ENCODE measurements at regions not wholly inside any gene's neighbourhood (a gene's known extent, or its start where the extent isn't known, plus 50 kb on each side); places are given as distances from the start of the nearest gene placed in this dataset.

GRCh38 chr2:104438481-104438880 lies 415.4 kb upstream of the POU3F3 start:
- Mint-ChIP-seq H3K36me3 (ENCODE audit: low read depth) (no peaks in the 10 kb centered on the region), H3K27me3 (ENCODE audit: low read depth, poor library complexity) (peaks cover 3% of the 10 kb centered on the region), H3K4me1 (peaks cover 15% of the 10 kb centered on the region), H3K9me3 (no peaks in the 10 kb centered on the region), H3K27ac (no peak overlapping the region), H3K4me3 (no peak overlapping the region)
- DNase-seq = no peak
- TF ChIP-seq, protein P1, sequence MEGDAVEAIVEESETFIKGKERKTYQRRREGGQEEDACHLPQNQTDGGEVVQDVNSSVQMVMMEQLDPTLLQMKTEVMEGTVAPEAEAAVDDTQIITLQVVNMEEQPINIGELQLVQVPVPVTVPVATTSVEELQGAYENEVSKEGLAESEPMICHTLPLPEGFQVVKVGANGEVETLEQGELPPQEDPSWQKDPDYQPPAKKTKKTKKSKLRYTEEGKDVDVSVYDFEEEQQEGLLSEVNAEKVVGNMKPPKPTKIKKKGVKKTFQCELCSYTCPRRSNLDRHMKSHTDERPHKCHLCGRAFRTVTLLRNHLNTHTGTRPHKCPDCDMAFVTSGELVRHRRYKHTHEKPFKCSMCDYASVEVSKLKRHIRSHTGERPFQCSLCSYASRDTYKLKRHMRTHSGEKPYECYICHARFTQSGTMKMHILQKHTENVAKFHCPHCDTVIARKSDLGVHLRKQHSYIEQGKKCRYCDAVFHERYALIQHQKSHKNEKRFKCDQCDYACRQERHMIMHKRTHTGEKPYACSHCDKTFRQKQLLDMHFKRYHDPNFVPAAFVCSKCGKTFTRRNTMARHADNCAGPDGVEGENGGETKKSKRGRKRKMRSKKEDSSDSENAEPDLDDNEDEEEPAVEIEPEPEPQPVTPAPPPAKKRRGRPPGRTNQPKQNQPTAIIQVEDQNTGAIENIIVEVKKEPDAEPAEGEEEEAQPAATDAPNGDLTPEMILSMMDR (IDR thresholded peaks at IDR 0.05) = no peak

DNA sequence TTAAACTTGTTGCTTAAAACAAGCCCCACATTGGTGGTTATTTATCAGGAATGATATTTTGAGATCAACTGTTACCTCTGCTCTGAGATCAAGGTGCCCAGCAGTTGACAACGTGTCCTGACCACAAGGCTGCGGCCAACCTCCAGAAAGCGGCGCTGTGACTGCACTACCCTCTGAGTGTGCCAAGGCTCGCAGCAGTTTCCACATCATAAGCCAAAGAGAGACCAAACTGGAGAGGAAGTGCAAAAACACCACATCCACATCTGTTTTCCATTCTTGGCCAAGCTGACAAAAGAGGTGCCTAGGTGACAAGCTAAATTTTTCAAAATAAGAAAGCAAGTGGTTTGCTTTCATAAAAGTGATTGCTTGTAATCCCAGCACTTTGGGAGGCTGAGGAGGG lies 410.8 kb upstream of the POU3F3 start:
- TF ChIP-seq, protein P1 (IDR thresholded peaks at IDR 0.05) = no peak
- Mint-ChIP-seq H3K9me3 (peaks cover 3% of the 10 kb centered on the region), H3K36me3 (ENCODE audit: low read depth) (no peaks in the 10 kb centered on the region), H3K27ac (no peak overlapping the region), H3K4me3 (no peak overlapping the region), H3K27me3 (ENCODE audit: low read depth, poor library complexity) (peaks cover 6% of the 10 kb centered on the region), H3K4me1 (peaks cover 7% of the 10 kb centered on the region)
- DNase-seq = no peak

- Mint-ChIP-seq H3K4me3 (no peak overlapping the region), H3K9me3 (peaks cover 3% of the 10 kb centered on the region), H3K27me3 (ENCODE audit: low read depth, poor library complexity) (peaks cover 3% of the 10 kb centered on the region), H3K36me3 (ENCODE audit: low read depth) (no peaks in the 10 kb centered on the region), H3K4me1 (peaks cover 12% of the 10 kb centered on the region), H3K27ac (peak overlapping the region; percentile 29)
- DNase-seq = no peak
- TF ChIP-seq, protein P1 (IDR thresholded peaks at IDR 0.05) = no peak
Measured at GRCh38 chr2:104444392-104444791, 409.5 kb upstream of the POU3F3 start.

DNA sequence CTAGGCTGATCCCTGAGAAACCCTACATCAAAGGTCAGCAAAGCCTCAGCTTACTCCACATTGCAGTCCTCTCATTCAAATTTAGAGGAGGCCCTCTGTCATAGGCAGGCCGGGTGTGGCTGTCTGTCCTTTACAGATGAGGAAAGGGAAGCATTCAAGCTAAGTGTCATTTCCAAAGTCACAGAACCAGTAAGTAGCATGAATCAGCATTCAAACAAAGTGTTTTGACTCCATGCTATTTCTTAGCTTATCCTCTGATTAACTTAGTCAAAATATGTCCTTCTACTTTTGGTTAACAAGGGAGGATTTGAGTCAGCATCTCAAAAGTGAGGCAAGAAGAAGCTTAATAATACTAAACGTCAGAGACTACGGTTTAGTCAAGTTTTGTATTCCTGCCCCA lies 409.0 kb upstream of the POU3F3 start:
- Mint-ChIP-seq H3K36me3 (ENCODE audit: low read depth) (no peaks in the 10 kb centered on the region), H3K4me3 (no peak overlapping the region), H3K27me3 (ENCODE audit: low read depth, poor library complexity) (peaks cover 3% of the 10 kb centered on the region), H3K4me1 (peaks cover 12% of the 10 kb centered on the region), H3K27ac (no peak overlapping the region), H3K9me3 (peaks cover 3% of the 10 kb centered on the region)
- DNase-seq = no peak
- TF ChIP-seq, protein P1 (IDR thresholded peaks at IDR 0.05) = no peak

- Mint-ChIP-seq H3K27me3 (ENCODE audit: low read depth, poor library complexity) (peaks cover 6% of the 10 kb centered on the region), H3K9me3 (peaks cover 8% of the 10 kb centered on the region), H3K4me1 (peaks cover 23% of the 10 kb centered on the region), H3K27ac (no peak overlapping the region), H3K4me3 (no peak overlapping the region), H3K36me3 (ENCODE audit: low read depth) (no peaks in the 10 kb centered on the region)
- DNase-seq = no peak
- TF ChIP-seq, protein P1 (IDR thresholded peaks at IDR 0.05) = peak; percentile 14
Measured at GRCh38 chr2:104447831-104448434, 406.0 kb upstream of the POU3F3 start.
